Fibroblast of peridontal ligament (primary cell): ENCODE measurements at regions not wholly inside any gene's neighbourhood (a gene's known extent, or its start where the extent isn't known, plus 50 kb on each side); places are given as distances from the start of the nearest gene placed in this dataset.

Experiments
- DNase-seq: peaks from one replicate; pipeline ENCODE4 v3.0.0-alpha.2; 2010; ENCODE audit errors: extremely low read depth

DNA sequence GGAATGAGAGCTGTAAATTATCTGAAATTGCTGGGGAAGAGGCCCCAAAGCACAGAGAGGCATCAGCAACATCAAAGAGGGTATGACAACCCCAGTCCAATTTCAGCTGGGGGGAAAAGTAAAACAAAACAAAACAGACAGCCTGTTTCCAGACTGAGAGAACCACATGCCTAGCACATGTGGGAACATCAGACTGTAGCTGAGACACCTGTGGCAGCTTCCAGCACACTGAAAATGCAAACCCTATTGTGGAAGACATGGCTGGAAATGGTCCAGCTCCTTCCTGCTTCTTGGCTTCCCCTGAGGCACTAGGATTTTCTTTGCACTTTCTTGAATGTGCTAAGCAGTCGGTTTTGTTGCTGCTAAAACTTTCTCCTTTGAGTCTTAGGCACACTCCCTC lies 240.9 kb upstream of the STS start:
- no peak for DNase-seq

- no peak for DNase-seq
Measured at GRCh38 chrX:6904156-6904555, 243.4 kb upstream of the STS start.

DNA sequence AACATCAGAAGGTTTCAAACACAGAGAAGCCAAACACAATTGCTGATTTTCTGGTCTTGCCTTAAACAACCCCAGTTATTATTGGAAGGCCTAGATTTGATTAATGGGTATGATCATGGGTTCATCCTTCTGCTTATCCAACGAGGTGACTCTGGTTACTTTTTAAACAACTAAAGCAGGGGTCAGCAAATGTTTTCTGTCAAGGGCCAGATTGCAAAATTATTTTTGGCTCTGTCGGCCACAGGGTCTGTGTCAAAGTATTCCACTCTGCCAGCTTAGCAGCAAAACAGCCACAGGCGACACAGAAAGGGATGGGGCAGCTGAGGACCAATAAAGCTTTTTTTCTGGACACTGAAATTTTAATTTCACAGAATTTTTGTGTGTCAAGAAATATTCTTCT lies 249.1 kb upstream of the STS start:
- DNase-seq = no peak

GRCh38 chrX:6891404-6891803 lies 256.1 kb upstream of the STS start:
- DNase-seq = no peak

GRCh38 chrX:6890544-6891261 lies 256.8 kb upstream of the STS start:
- no peak for DNase-seq

DNA sequence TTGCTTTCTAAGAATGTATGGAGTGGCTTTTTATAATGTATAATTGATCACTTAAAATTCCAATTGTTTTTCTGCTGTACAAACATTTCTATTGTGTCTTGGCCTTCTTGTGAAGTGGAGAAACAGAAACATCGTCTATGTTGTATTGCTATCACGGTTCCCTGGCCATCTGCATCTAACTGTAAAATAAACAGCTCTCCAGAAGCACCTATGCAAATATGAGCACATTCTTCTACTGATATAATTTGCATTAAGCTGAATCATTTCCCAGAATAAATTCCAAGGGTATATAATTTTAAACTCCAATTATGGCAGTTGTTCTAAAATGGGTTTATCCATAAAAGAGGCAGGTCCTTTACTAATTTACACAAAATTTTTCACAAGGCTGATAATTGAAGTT lies 261.6 kb upstream of the STS start:
- no peak for DNase-seq

DNA sequence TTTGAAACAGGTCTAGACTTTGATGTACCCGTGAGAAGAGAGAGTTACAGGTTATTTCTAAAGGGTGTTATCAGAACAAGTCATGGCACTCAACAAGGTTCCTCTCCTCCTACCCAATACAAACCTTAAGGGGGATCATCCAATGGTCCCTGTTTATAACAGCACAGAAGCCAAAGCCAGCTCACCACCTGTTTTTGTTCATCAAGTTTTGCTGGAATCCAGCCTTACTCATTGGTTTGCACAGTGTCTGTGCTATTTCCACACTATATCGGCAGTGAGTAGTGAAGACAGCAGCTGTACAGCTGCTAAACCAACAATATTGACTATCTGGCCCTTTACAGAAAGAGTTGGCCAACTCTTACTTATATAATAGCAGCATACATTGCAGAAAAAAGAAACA lies 262.1 kb upstream of the STS start:
- DNase-seq = no peak

DNA sequence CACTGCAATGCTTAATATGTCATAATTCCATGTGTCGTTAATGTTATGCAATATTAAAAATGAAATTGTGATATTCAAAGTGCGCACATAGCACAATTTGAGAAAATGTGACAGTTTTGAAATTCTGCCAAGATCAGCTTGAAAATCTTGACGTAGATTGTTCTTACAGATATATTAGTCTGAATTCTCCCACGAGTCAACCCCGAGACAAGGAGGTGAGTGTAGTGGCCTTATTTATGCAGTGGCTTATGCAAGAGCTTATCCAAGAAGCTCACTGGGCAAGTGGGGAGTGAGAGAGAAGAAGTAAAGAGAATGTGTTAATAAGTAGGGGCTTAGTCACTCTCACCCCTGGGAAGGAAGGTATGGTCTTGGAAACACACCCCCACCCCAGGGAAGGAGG lies 286.1 kb upstream of the STS start:
- no peak for DNase-seq

DNA sequence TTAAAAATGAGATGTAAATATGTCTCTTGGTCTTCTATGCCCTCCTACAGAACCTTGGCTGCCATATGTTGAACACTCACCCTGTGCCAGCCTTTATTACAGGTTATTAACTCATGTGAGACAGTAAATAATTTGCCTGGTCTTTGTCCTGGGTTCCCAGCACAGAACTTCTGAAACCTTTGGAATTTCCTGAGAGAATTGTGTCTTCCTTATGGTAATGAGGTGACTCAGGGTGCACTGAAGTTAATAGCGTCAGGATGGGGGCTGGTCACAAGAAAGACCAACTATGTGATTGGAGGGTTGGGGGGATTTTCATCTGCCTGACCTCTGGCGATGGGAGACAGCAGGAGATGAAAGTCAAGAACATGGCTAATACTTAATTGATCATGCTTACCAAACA lies 289.8 kb upstream of the STS start:
- no peak for DNase-seq

DNA sequence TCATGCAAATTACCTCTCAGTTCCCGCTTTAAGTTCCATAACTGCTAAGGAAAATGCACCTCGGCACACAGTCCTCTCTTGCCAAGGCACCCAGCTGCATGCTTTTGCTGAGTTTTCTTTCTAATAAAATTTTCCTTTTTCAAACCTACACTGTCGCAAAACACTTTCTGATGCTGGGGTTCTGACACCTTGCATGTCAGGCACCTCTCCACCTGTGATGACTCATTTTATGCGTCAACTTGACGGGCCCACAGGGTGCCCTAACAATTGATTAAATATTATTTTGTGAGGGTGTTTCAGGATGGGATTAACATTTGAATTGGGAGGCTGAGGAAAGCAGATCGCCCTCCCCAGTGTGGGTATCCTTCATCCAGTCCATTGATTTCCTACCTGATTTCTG lies 291.0 kb upstream of the STS start:
- DNase-seq = no peak

DNA sequence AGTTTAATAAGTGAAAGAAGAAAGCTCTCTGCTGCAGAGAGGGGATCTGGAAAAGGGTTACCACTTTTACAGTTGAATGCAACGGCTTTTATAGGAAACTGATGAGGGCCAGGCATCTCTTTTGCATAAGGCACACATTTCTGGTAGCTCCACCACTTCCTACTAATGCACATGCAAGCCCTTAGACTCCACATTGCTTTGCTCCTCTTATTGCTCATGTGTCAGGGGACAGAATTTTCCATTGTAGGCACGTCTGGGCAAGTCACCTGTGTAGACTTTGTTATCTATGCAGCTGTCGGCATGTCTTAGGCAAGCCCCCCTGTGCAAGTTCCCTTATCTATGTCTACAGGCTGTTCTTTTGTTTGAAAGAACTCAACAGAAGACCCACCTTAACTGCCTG lies 294.6 kb upstream of the STS start:
- no peak for DNase-seq

DNA sequence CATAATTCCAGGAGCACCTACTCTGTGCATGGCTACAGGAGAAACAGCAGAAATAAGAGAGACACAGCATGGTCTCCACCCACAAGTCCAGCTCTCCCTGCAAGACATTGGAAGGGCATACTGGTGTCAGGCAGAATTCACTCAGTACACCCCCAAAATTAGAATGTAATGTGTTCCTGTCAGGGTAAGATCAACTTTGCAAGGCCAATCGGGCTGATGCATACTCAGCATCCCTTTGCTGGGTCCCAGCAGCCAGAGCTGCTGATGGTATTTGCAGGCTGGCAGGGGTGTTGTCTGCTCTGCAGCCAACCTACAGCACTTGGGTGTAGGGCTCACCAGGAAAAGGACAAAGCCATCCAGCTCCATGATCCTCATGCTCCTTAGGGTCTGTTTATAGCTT lies 295.4 kb upstream of the STS start:
- no peak for DNase-seq

GRCh38 chrX:6851140-6851539 lies 296.4 kb upstream of the STS start:
- DNase-seq = no peak

DNA sequence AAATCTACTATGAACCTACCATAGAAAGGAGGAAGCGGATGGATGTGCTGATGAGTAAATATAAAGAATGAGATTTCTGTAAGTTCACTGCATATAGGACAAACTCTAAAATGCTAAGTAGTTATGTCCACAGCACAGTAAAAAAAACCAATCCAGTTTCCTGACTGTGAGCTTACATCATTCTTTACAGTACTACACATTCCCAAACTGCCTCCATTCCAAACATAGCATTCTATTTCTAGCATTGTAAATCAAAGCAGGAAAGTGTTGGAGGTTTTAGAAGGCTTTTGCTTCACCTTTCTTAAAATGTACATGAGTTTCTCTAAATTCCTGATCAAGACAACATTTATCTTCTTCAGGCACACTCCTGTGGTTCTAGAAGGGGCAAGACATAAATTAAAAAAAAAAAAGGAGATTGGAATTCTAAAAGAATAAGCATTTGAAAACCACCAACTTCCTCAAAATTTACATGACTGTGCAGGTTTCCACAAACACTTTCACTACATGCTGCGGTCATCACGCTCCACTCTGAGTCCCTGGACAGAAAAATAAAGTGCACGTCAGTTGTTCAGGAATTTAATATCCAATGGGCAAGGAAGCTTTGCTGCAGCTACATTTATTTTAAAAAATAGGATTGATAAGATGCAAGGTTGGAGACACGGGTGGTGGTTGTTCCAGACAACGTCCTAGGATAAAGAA lies 297.6 kb upstream of the STS start:
- DNase-seq = peak; percentile 3

DNA sequence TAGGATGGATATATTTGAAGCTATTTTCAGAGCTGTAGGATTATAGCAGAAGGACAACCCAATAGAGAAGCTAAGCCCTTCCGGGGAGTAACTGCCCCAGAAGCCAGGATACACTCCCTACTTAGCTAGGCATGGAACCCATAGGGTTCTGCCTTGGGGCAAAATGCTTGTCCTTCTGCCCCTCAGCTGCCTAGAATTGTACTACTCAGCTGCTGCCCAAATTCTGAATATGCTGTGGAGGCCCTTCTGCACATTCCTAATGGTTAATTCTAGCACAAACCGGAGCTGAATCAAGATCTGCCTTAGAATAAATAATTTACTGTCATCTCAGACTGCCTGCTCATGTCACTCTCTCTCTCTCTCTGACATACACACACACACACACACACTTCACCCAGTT lies 297.7 kb upstream of the VCX3A start:
- no peak for DNase-seq

- DNase-seq = no peak
Measured at GRCh38 chrX:6826856-6827255, 291.9 kb upstream of the VCX3A start.

DNA sequence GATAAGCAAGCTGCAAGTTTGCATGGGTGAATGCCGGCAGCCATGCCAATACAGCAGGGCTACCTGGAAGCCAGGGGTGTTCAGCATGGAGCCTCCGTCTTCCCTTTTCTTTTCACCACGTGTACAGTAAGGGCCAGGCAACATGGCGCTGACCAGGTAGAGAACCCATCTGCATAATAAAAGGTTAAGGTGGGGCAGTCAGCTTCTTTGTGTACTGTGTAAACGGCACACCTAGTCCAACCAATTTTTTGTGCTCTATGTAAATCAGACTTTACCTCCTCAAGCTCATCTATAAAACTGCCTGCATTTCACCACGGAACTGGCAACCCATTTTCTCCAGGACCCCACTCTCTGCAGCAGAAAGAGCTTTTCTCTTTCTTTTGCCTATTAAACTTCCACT lies 286.8 kb upstream of the VCX3A start:
- no peak for DNase-seq

DNA sequence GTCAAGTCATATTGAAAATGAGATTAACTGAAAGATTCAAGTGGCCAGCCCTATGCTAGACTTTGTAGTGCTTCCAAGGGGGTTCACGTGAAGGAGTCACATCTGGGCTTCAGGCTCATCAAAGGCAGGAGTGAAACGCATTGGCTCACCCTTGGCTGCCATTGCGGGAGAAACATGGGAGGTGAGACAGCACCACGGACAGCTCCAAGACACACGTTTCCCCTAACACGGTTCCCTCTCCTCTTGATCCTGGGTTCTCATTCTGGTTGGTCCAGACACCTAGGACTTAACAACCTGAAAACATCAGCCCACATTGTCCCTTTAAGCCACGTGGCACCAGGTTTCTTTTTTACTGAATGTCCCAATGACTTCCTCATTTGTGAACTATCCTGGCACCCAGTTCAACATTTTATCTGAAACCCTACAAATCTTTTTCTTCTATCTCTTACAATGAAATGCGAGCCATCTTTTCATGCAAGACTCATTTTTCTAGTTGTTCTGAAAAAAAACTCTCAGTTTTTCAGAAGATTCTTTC lies 279.0 kb upstream of the VCX3A start:
- DNase-seq = no peak

DNA sequence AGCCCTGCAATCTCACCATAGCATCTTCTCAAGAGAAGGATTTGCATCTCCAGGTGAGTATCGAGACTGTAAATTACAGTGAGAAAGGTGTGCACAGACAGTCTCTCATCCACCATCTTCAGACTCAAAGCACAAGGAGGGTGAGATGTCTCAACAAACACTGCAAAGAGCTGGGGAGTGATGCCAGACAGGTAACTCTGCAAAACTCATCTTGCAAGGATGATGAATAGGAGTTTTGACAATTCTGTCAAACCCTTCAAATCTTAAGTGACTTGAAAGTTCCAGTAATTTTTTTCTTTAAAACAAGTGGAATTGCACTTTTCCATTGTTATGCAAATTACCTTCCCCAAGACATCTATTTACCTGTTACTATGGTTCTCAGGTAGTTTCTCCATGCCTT lies 277.2 kb upstream of the VCX3A start:
- no peak for DNase-seq

- DNase-seq = peak; percentile 8
Measured at GRCh38 chrX:6810776-6811175, 275.9 kb upstream of the VCX3A start.

DNA sequence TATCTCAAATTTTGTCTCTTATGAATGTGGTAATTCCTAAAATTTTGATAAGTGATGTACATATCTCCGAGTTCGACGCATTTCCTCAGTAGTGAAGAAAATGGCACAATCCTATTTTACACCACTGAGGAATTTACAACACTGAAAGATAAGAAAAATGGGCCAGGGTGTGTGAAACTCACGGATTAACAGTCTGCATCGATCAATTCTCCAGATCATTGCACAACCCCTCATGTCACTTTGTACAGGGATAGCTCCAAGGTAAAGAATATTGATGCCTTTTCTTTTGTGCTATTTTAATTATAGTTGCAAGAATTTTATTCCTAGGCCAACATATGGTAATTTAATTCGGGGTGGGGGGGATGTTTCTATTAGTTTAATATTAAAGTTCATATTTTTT lies 268.7 kb upstream of the VCX3A start:
- DNase-seq = no peak

- no peak for DNase-seq
Measured at GRCh38 chrX:6793000-6793399, 258.1 kb upstream of the VCX3A start.

- DNase-seq = no peak
Measured at GRCh38 chrX:6783912-6784311, 249.0 kb upstream of the VCX3A start.

- no peak for DNase-seq
Measured at GRCh38 chrX:6782831-6783230, 247.9 kb upstream of the VCX3A start.
